CD4-positive, alpha-beta T cell treated with Interleukin-6 for 4 hours (primary cell): ENCODE measurements at regions not wholly inside any gene's neighbourhood (a gene's known extent, or its start where the extent isn't known, plus 50 kb on each side); places are given as distances from the start of the nearest gene placed in this dataset.

Source experiments
- DNase-seq: peaks from one replicate; pipeline ENCODE4 v3.0.0-alpha.2; 2020; ENCODE audit warnings: mixed read lengths

- DNase-seq, result no peak
Observed at GRCh38 chr22:48585916-48586798, 1241.5 kb downstream of the BRD1 start.

GRCh38 chr22:48584170-48584569, 1243.5 kb downstream of the BRD1 start:
- no peak for DNase-seq

GRCh38 chr22:48581796-48582469, 1245.7 kb downstream of the BRD1 start:
- DNase-seq, result no peak

- DNase-seq, result no peak
Observed at GRCh38 chr22:48581205-48581766, 1246.4 kb downstream of the BRD1 start.

GRCh38 chr22:48580481-48580970, 1247.1 kb downstream of the BRD1 start:
- no peak for DNase-seq

GRCh38 chr22:48579928-48580309, 1247.8 kb downstream of the BRD1 start:
- DNase-seq, result no peak

- no peak for DNase-seq
Observed at GRCh38 chr22:48579043-48579927, 1248.4 kb downstream of the BRD1 start.

GRCh38 chr22:48578138-48579042, 1249.3 kb downstream of the BRD1 start:
- DNase-seq, result no peak

- no peak for DNase-seq
Observed at GRCh38 chr22:48577691-48578090, 1250.0 kb downstream of the BRD1 start.

- DNase-seq, result no peak
Observed at GRCh38 chr22:48577014-48577690, 1250.5 kb downstream of the BRD1 start.

- DNase-seq, result no peak
Observed at GRCh38 chr22:48576333-48577013, 1251.2 kb downstream of the BRD1 start.

GRCh38 chr22:48575618-48576332, 1251.9 kb downstream of the BRD1 start:
- no peak for DNase-seq

GRCh38 chr22:48574776-48575617, 1252.7 kb downstream of the BRD1 start:
- DNase-seq, result no peak

GRCh38 chr22:48573766-48574165, 1253.9 kb downstream of the BRD1 start:
- no peak for DNase-seq

- no peak for DNase-seq
Observed at GRCh38 chr22:48572951-48573350, 1254.7 kb downstream of the BRD1 start.

- no peak for DNase-seq
Observed at GRCh38 chr22:48570912-48571311, 1256.8 kb downstream of the BRD1 start.

- no peak for DNase-seq
Observed at GRCh38 chr22:48569476-48570233, 1258.0 kb downstream of the BRD1 start.
